ENCODE measurements at regions not wholly inside any gene's neighbourhood (a gene's known extent, or its start where the extent isn't known, plus 50 kb on each side); places are given as distances from the start of the nearest gene placed in this dataset.

DNA sequence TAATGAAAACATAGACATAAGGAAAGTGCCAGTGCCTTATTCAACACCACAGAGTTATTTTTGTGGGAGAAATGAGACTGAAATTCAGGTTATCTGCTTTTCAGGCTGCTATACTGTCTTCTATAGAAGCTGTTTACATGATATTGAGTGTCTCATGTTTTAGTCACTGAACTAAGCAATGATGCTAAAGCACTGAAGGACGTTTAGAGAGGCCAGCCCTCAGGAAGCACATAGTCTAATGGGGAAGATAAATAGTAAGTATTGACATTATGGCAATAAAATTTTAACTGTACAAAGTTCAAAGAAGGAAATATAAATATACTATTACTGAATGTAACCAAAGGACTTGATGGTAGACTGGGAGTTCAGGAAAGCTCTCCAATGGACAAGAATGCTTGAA is 186.4 kb upstream of the ZC3H15 start:
- TF ChIP-seq, protein P1, sequence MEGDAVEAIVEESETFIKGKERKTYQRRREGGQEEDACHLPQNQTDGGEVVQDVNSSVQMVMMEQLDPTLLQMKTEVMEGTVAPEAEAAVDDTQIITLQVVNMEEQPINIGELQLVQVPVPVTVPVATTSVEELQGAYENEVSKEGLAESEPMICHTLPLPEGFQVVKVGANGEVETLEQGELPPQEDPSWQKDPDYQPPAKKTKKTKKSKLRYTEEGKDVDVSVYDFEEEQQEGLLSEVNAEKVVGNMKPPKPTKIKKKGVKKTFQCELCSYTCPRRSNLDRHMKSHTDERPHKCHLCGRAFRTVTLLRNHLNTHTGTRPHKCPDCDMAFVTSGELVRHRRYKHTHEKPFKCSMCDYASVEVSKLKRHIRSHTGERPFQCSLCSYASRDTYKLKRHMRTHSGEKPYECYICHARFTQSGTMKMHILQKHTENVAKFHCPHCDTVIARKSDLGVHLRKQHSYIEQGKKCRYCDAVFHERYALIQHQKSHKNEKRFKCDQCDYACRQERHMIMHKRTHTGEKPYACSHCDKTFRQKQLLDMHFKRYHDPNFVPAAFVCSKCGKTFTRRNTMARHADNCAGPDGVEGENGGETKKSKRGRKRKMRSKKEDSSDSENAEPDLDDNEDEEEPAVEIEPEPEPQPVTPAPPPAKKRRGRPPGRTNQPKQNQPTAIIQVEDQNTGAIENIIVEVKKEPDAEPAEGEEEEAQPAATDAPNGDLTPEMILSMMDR (IDR thresholded peaks at IDR 0.05): no peak
- TF ChIP-seq EZH2 (IDR thresholded peaks at IDR 0.05; ENCODE audit: borderline replicate concordance, insufficient read depth, low read depth, low read length, poor library complexity, severe bottlenecking): no peak
